H1 (cell line): ENCODE measurements at regions not wholly inside any gene's neighbourhood (a gene's known extent, or its start where the extent isn't known, plus 50 kb on each side); places are given as distances from the start of the nearest gene placed in this dataset.

Source experiments
- CTCF ChIA-PET: fragments of 300-600 bp; sonication (Branson Sonifier 250); formaldehyde crosslinking; loops from one replicate; lab custom pipeline; 2021; ENCODE audit not compliant: partially characterized antibody; lab: Charles Lee
- POLR2A ChIA-PET: fragments of 300-600 bp; sonication (Branson Sonifier 250); formaldehyde crosslinking; loops from one replicate; lab custom pipeline; 2021; ENCODE audit warnings: inconsistent platforms; ENCODE audit not compliant: partially characterized antibody; lab: Charles Lee
- DNase-seq, 2 experiments: peaks; one replicate each; pipeline versions ENCODE4 v3.0.0 to v3.0.0-alpha.2; 2010 to 2022; ENCODE audit warnings: low spot score in 2 of 2, low read depth in 1 of 2, mixed read lengths in 1 of 2
- FAIRE-seq: peaks from 2 replicates; lab custom pipeline; 2011; peaks lifted over from hg19 to GRCh38; lab: Jason Lieb, UNC
- H2AFZ ChIP-seq: 2 replicates; pipeline ENCODE4 v1.8.1; 2012; ENCODE audit warnings: low read length, inconsistent platforms
- H2AK5ac ChIP-seq: 2 replicates; pipeline ENCODE4 v1.6.1; 2013; ENCODE audit warnings: low read depth, low read length
- H2BK120ac ChIP-seq: replicated peaks from 2 replicates; pipeline ENCODE3; 2013; ENCODE audit warnings: low read depth, low read length, inconsistent platforms
- H2BK12ac ChIP-seq: 2 replicates; pipeline ENCODE4 v1.6.1; 2013; ENCODE audit warnings: low read depth, low read length
- H2BK15ac ChIP-seq: 2 replicates; pipeline ENCODE4 v1.6.1; 2013; ENCODE audit warnings: low read length
- H2BK20ac ChIP-seq: 2 replicates; pipeline ENCODE4 v1.6.1; 2013; ENCODE audit warnings: low read length
- H2BK5ac ChIP-seq: 2 replicates; pipeline ENCODE4 v1.6.1; 2013; ENCODE audit warnings: low read depth, low read length
- H3K14ac ChIP-seq: 2 replicates; pipeline ENCODE4 v1.6.1; 2013; ENCODE audit warnings: inconsistent platforms; ENCODE audit not compliant: insufficient read length
- H3K18ac ChIP-seq: 2 replicates; pipeline ENCODE4 v1.6.1; 2013; ENCODE audit warnings: low read length; ENCODE audit errors: extremely low read depth
- H3K23ac ChIP-seq: 2 replicates; pipeline ENCODE4 v1.6.1; 2013; ENCODE audit warnings: inconsistent platforms; ENCODE audit not compliant: insufficient read length
- H3K23me2 ChIP-seq: 2 replicates; pipeline ENCODE4 v1.6.1; 2013; ENCODE audit warnings: low read depth, low read length
- H3K27ac ChIP-seq: 2 replicates; pipeline ENCODE4 v1.6.1; 2011; ENCODE audit warnings: low read depth, low read length, inconsistent platforms
- H3K27me3 ChIP-seq, 4 experiments: replicated peaks in 1 of 4; 1 replicate in 1 of 4; 2 replicates in 3 of 4; pipeline versions ENCODE4 v1.6.1 to v1.8.1; 2011 to 2013; ENCODE audit warnings: low read length in 3 of 4, mild to moderate bottlenecking in 3 of 4, inconsistent platforms in 2 of 4, mixed read lengths in 2 of 4, moderate library complexity in 1 of 4; ENCODE audit not compliant: control insufficient read depth in 3 of 4, insufficient read depth in 3 of 4; ENCODE audit errors: extremely low read depth in 1 of 4
- H3K36me3 ChIP-seq, 4 experiments: 2 replicates each; pipeline versions ENCODE4 v1.6.1 to v1.8.1; 2011 to 2013; ENCODE audit warnings: mild to moderate bottlenecking in 4 of 4, low read length in 3 of 4, moderate library complexity in 2 of 4, control low read depth in 1 of 4, inconsistent platforms in 1 of 4; ENCODE audit not compliant: insufficient read depth in 4 of 4, control insufficient read depth in 2 of 4
- H3K4ac ChIP-seq: replicated peaks from 2 replicates; pipeline ENCODE3; 2013; ENCODE audit warnings: low read length, low read depth, mixed read lengths, inconsistent platforms; ENCODE audit not compliant: insufficient read length
- H3K4me1 ChIP-seq, 4 experiments: replicated peaks in 1 of 4; 1 replicate in 1 of 4; 2 replicates in 3 of 4; pipeline versions ENCODE4 v1.6.1 to v1.8.1; 2011 to 2013; ENCODE audit warnings: low read length in 3 of 4, inconsistent platforms in 2 of 4, mixed read lengths in 1 of 4; ENCODE audit not compliant: insufficient read depth in 4 of 4, control insufficient read depth in 3 of 4
- H3K4me2 ChIP-seq, 2 experiments: 2 replicates each; pipeline versions ENCODE4 v1.6.1 to v1.8.1; 2011 to 2013; ENCODE audit warnings: low read depth in 2 of 2, low read length in 2 of 2, control low read depth in 1 of 2, inconsistent platforms in 1 of 2, mild to moderate bottlenecking in 1 of 2; ENCODE audit not compliant: insufficient read depth in 1 of 2
- H3K4me3 ChIP-seq, 4 experiments: fragments of 200-600, 300-600 bp in 1 of 4; sonication (generic), shearing (Covaris generic), sonication (Bioruptor Twin) in 1 of 4; 2 replicates each; pipeline versions ENCODE4 v1.5.1 to v1.8.1; 2011 to 2016; ENCODE audit warnings: low read length in 4 of 4, low read depth in 3 of 4, control low read depth in 2 of 4, inconsistent platforms in 2 of 4, mild to moderate bottlenecking in 2 of 4, mixed read lengths in 1 of 4, moderate library complexity in 1 of 4; ENCODE audit not compliant: insufficient read depth in 2 of 4; ENCODE audit errors: extremely low read depth in 1 of 4
- H3K56ac ChIP-seq: replicated peaks from 2 replicates; pipeline ENCODE3; 2013; ENCODE audit warnings: low read depth, mild to moderate bottlenecking, mixed read lengths, low read length, inconsistent platforms; ENCODE audit not compliant: insufficient read length
- H3K79me1 ChIP-seq: 2 replicates; pipeline ENCODE4 v1.6.1; 2013; ENCODE audit warnings: low read depth, low read length, control low read depth
- H3K79me2 ChIP-seq, 2 experiments: 2 replicates each; pipeline versions ENCODE4 v1.6.1 to v1.8.1; 2012 to 2013; ENCODE audit warnings: low read length in 2 of 2, mild to moderate bottlenecking in 2 of 2, inconsistent platforms in 1 of 2; ENCODE audit not compliant: insufficient read depth in 2 of 2, control insufficient read depth in 1 of 2
- H3K9ac ChIP-seq, 4 experiments: replicated peaks in 1 of 4; 1 replicate in 1 of 4; 2 replicates in 3 of 4; pipeline versions ENCODE4 v1.6.1 to v1.8.1; 2011 to 2013; ENCODE audit warnings: low read depth in 3 of 4, low read length in 3 of 4, control low read depth in 2 of 4, mild to moderate bottlenecking in 2 of 4, moderate library complexity in 2 of 4, inconsistent platforms in 1 of 4; ENCODE audit errors: extremely low read depth in 1 of 4
- H3K9me3 ChIP-seq, 2 experiments: 2 replicates each; pipeline versions ENCODE4 v1.6.1 to v1.8.1; 2012 to 2013; ENCODE audit warnings: mild to moderate bottlenecking in 2 of 2, moderate library complexity in 2 of 2, control low read depth in 1 of 2, inconsistent platforms in 1 of 2, low read depth in 1 of 2, low read length in 1 of 2, mixed read lengths in 1 of 2; ENCODE audit not compliant: insufficient read depth in 2 of 2
- H4K20me1 ChIP-seq, 2 experiments: replicated peaks in 1 of 2; 2 replicates each; pipeline versions ENCODE3 to v1.8.1; 2011 to 2013; ENCODE audit warnings: inconsistent platforms in 2 of 2, low read length in 2 of 2, mild to moderate bottlenecking in 1 of 2; ENCODE audit not compliant: insufficient read depth in 2 of 2, control insufficient read depth in 1 of 2
- H4K5ac ChIP-seq: 2 replicates; pipeline ENCODE4 v1.6.1; 2013; ENCODE audit warnings: low read length, low read depth, mixed read lengths, inconsistent platforms; ENCODE audit not compliant: insufficient read length
- H4K8ac ChIP-seq: 2 replicates; pipeline ENCODE4 v1.8.0; 2013; ENCODE audit warnings: mild to moderate bottlenecking, moderate library complexity, low read length, inconsistent platforms; ENCODE audit not compliant: insufficient read depth; ENCODE audit errors: extremely low read depth
- H4K91ac ChIP-seq: replicated peaks from 2 replicates; pipeline ENCODE3; 2013; ENCODE audit warnings: low read length, mixed read lengths, inconsistent platforms; ENCODE audit not compliant: insufficient read length
- BACH1 ChIP-seq: IDR thresholded peaks from 2 replicates; pipeline ENCODE4 v1.6.1; 2012; ENCODE audit warnings: low read length, improper control_type of control experiment
- BCL11A ChIP-seq, 2 experiments: IDR thresholded peaks; one replicate each; pipeline ENCODE4 v1.6.1; 2011; ENCODE audit warnings: low read depth in 2 of 2, low read length in 2 of 2, mild to moderate bottlenecking in 2 of 2
- EGR1 ChIP-seq: IDR thresholded peaks from 2 replicates; pipeline ENCODE4 v1.6.1; 2011; ENCODE audit warnings: low read depth, low read length, borderline replicate concordance
- GABPA ChIP-seq: IDR thresholded peaks from 2 replicates; pipeline ENCODE4 v1.6.1; 2011; ENCODE audit warnings: mild to moderate bottlenecking, low read length, moderate library complexity, borderline replicate concordance; ENCODE audit not compliant: insufficient read depth
- NANOG ChIP-seq: IDR thresholded peaks from 2 replicates; pipeline ENCODE4 v1.6.1; 2011; ENCODE audit warnings: low read length, low read depth, mild to moderate bottlenecking, inconsistent platforms; ENCODE audit not compliant: insufficient read depth, poor library complexity, severe bottlenecking
- RBBP5 ChIP-seq: IDR thresholded peaks from 2 replicates; pipeline ENCODE4 v1.7.1; 2012; ENCODE audit warnings: low read depth, mild to moderate bottlenecking, inconsistent platforms, low read length, moderate library complexity, borderline replicate concordance
- RXRA ChIP-seq: IDR thresholded peaks from 2 replicates; pipeline ENCODE4 v1.6.1; 2011; ENCODE audit warnings: low read depth, mild to moderate bottlenecking, low read length, moderate library complexity; ENCODE audit not compliant: insufficient read depth
- SIN3A ChIP-seq, 2 experiments: IDR thresholded peaks in 1 of 2; conservative IDR thresholded peaks in 1 of 2; 2 replicates each; pipeline ENCODE4 v1.6.1; 2011 to 2012; ENCODE audit warnings: low read length in 2 of 2, improper control_type of control experiment in 1 of 2, low read depth in 1 of 2, mild to moderate bottlenecking in 1 of 2
- SIX5 ChIP-seq: IDR thresholded peaks from 2 replicates; pipeline ENCODE4 v1.6.1; 2011; ENCODE audit warnings: mild to moderate bottlenecking, low read depth, low read length
- SRF ChIP-seq: IDR thresholded peaks from 2 replicates; pipeline ENCODE4 v1.6.1; 2011; ENCODE audit warnings: mild to moderate bottlenecking, low read depth, low read length, moderate library complexity
- TAF7 ChIP-seq: optimal IDR thresholded peaks from 2 replicates; pipeline ENCODE3; 2011; ENCODE audit warnings: low read depth, mild to moderate bottlenecking, inconsistent platforms, low read length, moderate library complexity, borderline replicate concordance
- TBP ChIP-seq: IDR thresholded peaks from 2 replicates; pipeline ENCODE4 v1.6.1; 2011; ENCODE audit warnings: low read depth, low read length, improper control_type of control experiment
- WGBS, 2 experiments: shearing (Covaris generic) in 1 of 2; methylation state at CpG; one replicate each; pipeline versions ENCODE4 v1.1.6 to v1.1.7; 2013 to 2015; ENCODE audit warnings: low lambda C conversion rate in 2 of 2, mixed read lengths in 2 of 2, inconsistent platforms in 1 of 2, low coverage in 1 of 2, missing lambda C conversion rate in 1 of 2; ENCODE audit not compliant: insufficient replicate concordance in 2 of 2, insufficient coverage in 1 of 2, insufficient read length in 1 of 2; ENCODE audit errors: extremely low coverage in 1 of 2, missing lambda C conversion rate in 1 of 2; 5-methylcytosine and 5-hydroxymethylcytosine counted together

DNA sequence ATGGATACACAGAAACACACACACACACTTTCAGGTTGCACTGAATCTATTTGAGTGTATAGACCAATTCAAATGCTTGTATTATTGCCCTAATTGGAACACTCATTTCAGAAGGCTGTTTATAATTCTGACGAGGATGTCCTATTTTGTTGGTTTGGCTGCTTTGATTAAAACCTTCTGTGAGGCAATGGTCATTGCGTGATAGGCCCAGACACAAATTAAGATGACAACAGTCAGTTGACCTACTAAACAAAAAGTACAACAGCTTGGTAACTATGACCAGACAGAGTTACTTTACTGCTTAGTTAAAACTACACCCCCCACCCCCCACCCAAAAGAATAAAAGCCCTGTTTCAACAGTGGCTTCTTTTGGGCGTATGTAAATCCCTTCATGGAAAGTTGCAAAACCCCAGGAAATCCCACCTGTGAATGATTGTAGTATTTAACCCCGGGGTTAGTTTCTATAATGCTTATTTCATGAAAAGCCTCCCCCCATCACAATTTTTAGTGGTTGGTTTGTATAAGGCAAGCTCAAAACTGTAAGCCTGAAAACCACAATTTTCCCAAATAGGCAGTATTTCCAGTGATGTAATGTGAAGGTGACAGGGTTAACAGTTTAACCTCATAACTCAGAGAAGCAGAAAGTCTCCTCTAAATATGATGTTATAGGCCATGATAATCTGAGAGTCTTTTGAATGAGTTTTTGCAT is 340.8 kb downstream of the FGF10 start:
- CTCF ChIA-PET = no interaction called here
- H2BK5ac ChIP-seq = 0 out of 2 replicates have a peak overlapping the region, but pooled peaks have one; percentile 7
- no peaks in the 10 kb centered on the region for H3K9me3 ChIP-seq
- no peak overlapping the region for H4K91ac ChIP-seq
- no peak overlapping the region for H3K14ac ChIP-seq
- H4K5ac ChIP-seq = no peak overlapping the region
- H3K79me1 ChIP-seq = no peaks in the 10 kb centered on the region
- FAIRE-seq = no peak
- H2BK20ac ChIP-seq = 0 out of 2 replicates have a peak overlapping the region, but pooled peaks have one; percentile 11
- no peak overlapping the region for H3K23ac ChIP-seq
- peak overlapping the region; percentile 40; the same call in 1 of the 2 replicates for H2AFZ ChIP-seq
- H3K36me3 ChIP-seq = no peaks in the 10 kb centered on the region
- H3K4me3 ChIP-seq = peak overlapping the region in 1 of 4 experiments; percentile 17; a peak in 1 of 8 replicates
- no peak overlapping the region for H3K18ac ChIP-seq
- DNase-seq = no peak
- TF ChIP-seq SIX5 (no peak), TBP (no peak), GABPA (no peak), SRF (no peak), TAF7 (no peak), RXRA (no peak), BACH1 (no peak), SIN3A (conservative IDR thresholded peaks at IDR 0.05 in 1 of 2, IDR thresholded peaks at IDR 0.05 in 1 of 2; ENCODE audit: low read depth in 1 of 2, low read length in 2 of 2) (no peak), EGR1 (no peak), NANOG (no peak), RBBP5 (no peak), BCL11A (IDR thresholded peaks at IDR 0.05; ENCODE audit: low read depth in 2 of 2, low read length in 2 of 2) (no peak)
- H3K23me2 ChIP-seq = no peaks in the 10 kb centered on the region
- H2AK5ac ChIP-seq = no peak overlapping the region
- H4K8ac ChIP-seq = no peak overlapping the region
- H3K4me1 ChIP-seq = peaks cover 0 to 4% (median 2%) of the 10 kb centered on the region in 4 experiments; a peak in 3 of 7 replicates
- no peak overlapping the region for H2BK15ac ChIP-seq
- H3K79me2 ChIP-seq = no peaks in the 10 kb centered on the region
- H3K27me3 ChIP-seq = no peaks in the 10 kb centered on the region
- H3K27ac ChIP-seq = no peak overlapping the region
- no peak overlapping the region for H2BK120ac ChIP-seq
- POLR2A ChIA-PET = no interaction called here
- H3K56ac ChIP-seq = no peak overlapping the region
- peak overlapping the region in 1 of 2 experiments; percentile 53; a peak in 2 of 4 replicates for H3K4me2 ChIP-seq
- 44% methylated on average over 4 of the region's 4 CpGs; no CpG with 5 or more reads in 1 of the 2 experiments for WGBS, 2 experiments
- no peak overlapping the region for H2BK12ac ChIP-seq
- H3K9ac ChIP-seq = peak overlapping the region in 1 of 4 experiments; percentile 8; a peak in 1 of 7 replicates
- H4K20me1 ChIP-seq = no peaks in the 10 kb centered on the region
- H3K4ac ChIP-seq = no peak overlapping the region
